HG03159 (cell line): ENCODE measurements at regions not wholly inside any gene's neighbourhood (a gene's known extent, or its start where the extent isn't known, plus 50 kb on each side); places are given as distances from the start of the nearest gene placed in this dataset.
"Not testable (repeated sequence)": the region's sequence is repeated elsewhere in the genome, so short reads cannot be mapped to it uniquely, and the experiment has no call there.

Source experiments
- ATAC-seq: cut with Tn5 transposase; IDR thresholded peaks from one replicate; pipeline ENCODE4 v1.9.1; 2021; ENCODE audit warnings: mild to moderate bottlenecking, moderate library complexity; ENCODE audit not compliant: unreplicated experiment

- ATAC-seq, result no peak
Observed at GRCh38 chr12:62028536-62028935, 231.7 kb upstream of the USP15 start.

- ATAC-seq, result no peak
Observed at GRCh38 chr12:62032870-62033269, 227.3 kb upstream of the USP15 start.

GRCh38 chr12:62044450-62045135 is 215.6 kb upstream of the USP15 start:
- ATAC-seq, result no peak

- no peak for ATAC-seq
Observed at GRCh38 chr12:62045211-62045610, 215.0 kb upstream of the USP15 start.

- no peak for ATAC-seq
Observed at GRCh38 chr12:62050785-62051184, 209.4 kb upstream of the USP15 start.

GRCh38 chr12:62069976-62070375 is 190.2 kb upstream of the USP15 start:
- ATAC-seq, result no peak

GRCh38 chr12:62073236-62073635 is 187.0 kb upstream of the USP15 start:
- not testable (repeated sequence) for ATAC-seq

- ATAC-seq, result peak; percentile 86
Observed at GRCh38 chr12:62075870-62076269, 184.3 kb upstream of the USP15 start.

GRCh38 chr12:62078020-62078419 is 182.2 kb upstream of the USP15 start:
- ATAC-seq, result no peak

GRCh38 chr12:62082448-62082847 is 177.8 kb upstream of the USP15 start:
- no peak for ATAC-seq

GRCh38 chr12:62098132-62098531 is 162.1 kb upstream of the USP15 start:
- ATAC-seq, result no peak

GRCh38 chr12:62103748-62104147 is 156.5 kb upstream of the USP15 start:
- ATAC-seq, result no peak

GRCh38 chr12:62106547-62107185 is 153.5 kb upstream of the USP15 start:
- ATAC-seq, result no peak

GRCh38 chr12:62113366-62114011 is 146.7 kb upstream of the USP15 start:
- ATAC-seq, result no peak

- ATAC-seq, result no peak
Observed at GRCh38 chr12:62116986-62117385, 143.2 kb upstream of the USP15 start.

- peak; percentile 96 for ATAC-seq
Observed at GRCh38 chr12:62123721-62124203, 136.4 kb upstream of the USP15 start.

- ATAC-seq, result no peak
Observed at GRCh38 chr12:62127516-62127915, 132.7 kb upstream of the USP15 start.

GRCh38 chr12:62128175-62128975 is 131.8 kb upstream of the USP15 start:
- ATAC-seq, result no peak

GRCh38 chr12:62129291-62129690 is 130.9 kb upstream of the USP15 start:
- ATAC-seq, result no peak

GRCh38 chr12:62130402-62130801 is 129.8 kb upstream of the USP15 start:
- no peak for ATAC-seq

- no peak for ATAC-seq
Observed at GRCh38 chr12:62130834-62131552, 129.2 kb upstream of the USP15 start.
